Omental fat pad (tissue), 3 donors: ENCODE measurements at regions not wholly inside any gene's neighbourhood (a gene's known extent, or its start where the extent isn't known, plus 50 kb on each side); places are given as distances from the start of the nearest gene placed in this dataset.
"Not testable (repeated sequence)": the region's sequence is repeated elsewhere in the genome, so short reads cannot be mapped to it uniquely, and the experiment has no call there.

Source experiments
- ATAC-seq: fragments of 150-250 bp; one replicate; pipeline ENCODE4 v1.9.1; 2016; ENCODE audit warnings: mild to moderate bottlenecking, moderate library complexity; ENCODE audit not compliant: low FRiP score
- DNase-seq: peaks from one replicate; pipeline ENCODE4 v3.0.0-alpha.2; 2019; ENCODE audit warnings: low spot score
- CTCF ChIP-seq, 3 donors: fragments of 450-650 bp; IDR thresholded peaks; one replicate each; pipeline ENCODE4 v1.5.1; 2016 to 2017; ENCODE audit warnings: antibody characterized with exemption in 3 of 3, mild to moderate bottlenecking in 3 of 3, moderate library complexity in 2 of 3

GRCh38 chr2:56981554-56981953 is 797.8 kb downstream of the CCDC85A start:
- no peak for TF ChIP-seq CTCF (IDR thresholded peaks at IDR 0.05)
- ATAC-seq, result no peak
- no peak for DNase-seq

- no peak for TF ChIP-seq CTCF (IDR thresholded peaks at IDR 0.05)
- ATAC-seq, result no peak
- DNase-seq, result no peak
These were observed 801.8 kb downstream of the CCDC85A start for GRCh38 chr2:56985609-56986008.

GRCh38 chr2:57022496-57022895 is 838.7 kb downstream of the CCDC85A start:
- DNase-seq (no peak), ATAC-seq (no peak)
- TF ChIP-seq CTCF (IDR thresholded peaks at IDR 0.05), result no peak

GRCh38 chr2:57044931-57045635 is 861.3 kb downstream of the CCDC85A start:
- no peak for ATAC-seq
- no peak for DNase-seq
- TF ChIP-seq CTCF (IDR thresholded peaks at IDR 0.05), result no peak

GRCh38 chr2:57049273-57049672 is 865.5 kb downstream of the CCDC85A start:
- ATAC-seq (no peak), DNase-seq (no peak)
- TF ChIP-seq CTCF (IDR thresholded peaks at IDR 0.05), result no peak

- ATAC-seq (no peak), DNase-seq (no peak)
- TF ChIP-seq CTCF (IDR thresholded peaks at IDR 0.05), result no peak
These were observed 866.2 kb downstream of the CCDC85A start for GRCh38 chr2:57050007-57050406.

- not testable (repeated sequence) for DNase-seq, ATAC-seq
These were observed 882.5 kb downstream of the CCDC85A start for GRCh38 chr2:57066301-57066700.
